Aorta (tissue), 5 donors: ENCODE measurements at regions not wholly inside any gene's neighbourhood (a gene's known extent, or its start where the extent isn't known, plus 50 kb on each side); places are given as distances from the start of the nearest gene placed in this dataset.

ENCODE experiments used
- ATAC-seq: fragments of 200-7000 bp; cut with Tn5 transposase; one replicate; pipeline ENCODE4 v1.9.1; 2022; ENCODE audit warnings: moderate library complexity; ENCODE audit not compliant: low FRiP score
- DNase-seq, 2 donors: peaks; one replicate each; pipeline ENCODE4 v3.0.0-alpha.2; 2020
- H3K27ac ChIP-seq, 2 donors: one replicate each; pipeline ENCODE4 v1.5.1; 2013; ENCODE audit warnings: low read length in 2 of 2, mild to moderate bottlenecking in 2 of 2, moderate library complexity in 2 of 2, control low read depth in 1 of 2, inconsistent platforms in 1 of 2, low read depth in 1 of 2
- H3K27me3 ChIP-seq, 2 donors: one replicate each; pipeline ENCODE4 v1.6.1; 2013; ENCODE audit warnings: control low read depth in 1 of 2, low read length in 1 of 2, mild to moderate bottlenecking in 1 of 2, moderate library complexity in 1 of 2; ENCODE audit not compliant: insufficient read depth in 2 of 2, control insufficient read depth in 1 of 2
- H3K36me3 ChIP-seq, 2 donors: one replicate each; pipeline ENCODE4 v1.6.1; 2013; ENCODE audit warnings: control low read depth in 1 of 2, low read length in 1 of 2, mild to moderate bottlenecking in 1 of 2; ENCODE audit not compliant: insufficient read depth in 2 of 2, control insufficient read depth in 1 of 2
- H3K4me1 ChIP-seq, 2 donors: one replicate each; pipeline ENCODE4 v1.6.1; 2013; ENCODE audit warnings: low read length in 2 of 2, control low read depth in 1 of 2, mild to moderate bottlenecking in 1 of 2, moderate library complexity in 1 of 2; ENCODE audit not compliant: insufficient read depth in 2 of 2, control insufficient read depth in 1 of 2
- H3K4me3 ChIP-seq, 2 donors: one replicate each; pipeline ENCODE4 v1.5.1; 2013; ENCODE audit warnings: low read length in 2 of 2, control low read depth in 1 of 2, mild to moderate bottlenecking in 1 of 2
- H3K9me3 ChIP-seq: one replicate; pipeline ENCODE4 v1.6.1; 2013; ENCODE audit warnings: mild to moderate bottlenecking, low read length; ENCODE audit not compliant: control insufficient read depth
- WGBS, 2 donors: extraction: QIAGEN DNeasy Blood & Tissue Kit; methylation state at CpG; one replicate each; pipeline ENCODE4 v1.1.7; 2013; 5-methylcytosine and 5-hydroxymethylcytosine counted together
- intact Hi-C, 2 donors: fragments of 100-400 bp; cut with DNase I; formaldehyde crosslinking; loops; one replicate each; pipeline versions ENCODE4 v1.14.2 to v1.15.0; 2022
- donor health status: healthy with polysubstance abuse.
- donor health status: Bipolar disorder and iron deficiency.
- donor health status: DM: no; HTN: no; CAD: no.
- donor health status: DM: no; HTN: no; CAD: no.
- donor health status: DM: yes; HTN: yes; CAD: no.

DNA sequence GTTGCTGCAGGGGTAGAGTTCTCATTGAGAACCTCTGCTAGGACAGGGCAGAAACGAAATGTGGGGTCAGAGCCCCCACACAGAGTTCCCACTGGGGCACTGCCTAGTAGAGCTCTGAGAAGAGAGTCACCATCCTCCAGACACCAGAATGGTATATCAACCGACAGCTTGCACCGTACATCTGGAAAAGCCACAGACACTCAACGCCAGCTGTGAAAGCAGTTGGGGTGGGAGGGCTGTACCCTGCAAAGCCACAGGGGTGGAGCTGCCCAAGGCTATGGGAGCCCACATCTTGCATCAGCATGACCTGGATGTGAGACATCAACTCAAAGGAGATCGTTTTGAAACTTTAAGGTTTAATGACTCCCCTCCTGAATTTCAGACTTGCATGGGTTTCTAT, 284.0 kb upstream of the DEPDC1 start:
- Histone ChIP-seq H3K4me1 (no peaks in the 10 kb centered on the region), H3K27ac (no peak overlapping the region), H3K36me3 (no peaks in the 10 kb centered on the region), H3K4me3 (no peak overlapping the region), H3K27me3 (no peaks in the 10 kb centered on the region), H3K9me3 (peaks cover 4% of the 10 kb centered on the region)
- 56 to 58% methylated on average over 5 of the region's 5 CpGs for WGBS, 2 donors
- no peak for DNase-seq
- ATAC-seq, result no peak
- intact Hi-C loops, result no loop called here

DNA sequence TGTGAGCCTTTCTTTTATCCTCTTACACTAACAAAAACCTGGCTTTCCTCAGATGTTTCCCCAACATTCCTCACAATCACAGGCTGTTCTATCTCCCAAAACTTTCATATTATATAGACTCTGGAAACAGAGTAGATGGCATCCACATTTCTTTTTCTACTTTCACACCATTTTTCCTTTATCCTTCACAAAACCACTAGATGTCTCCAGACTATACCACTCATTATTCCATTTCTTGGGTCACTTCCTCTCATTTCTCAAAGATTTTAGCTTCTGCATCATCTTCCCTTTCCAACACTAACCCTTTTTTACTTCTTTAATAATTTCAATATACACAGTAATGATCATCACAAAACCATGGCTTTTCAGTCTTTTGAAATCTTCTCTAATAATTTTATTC, 286.0 kb upstream of the DEPDC1 start:
- Histone ChIP-seq H3K9me3 (peaks cover 4% of the 10 kb centered on the region), H3K4me3 (no peak overlapping the region), H3K27me3 (no peaks in the 10 kb centered on the region), H3K36me3 (no peaks in the 10 kb centered on the region), H3K27ac (no peak overlapping the region), H3K4me1 (no peaks in the 10 kb centered on the region)
- intact Hi-C loops, result no loop called here
- ATAC-seq (no peak), DNase-seq (no peak)

GRCh38 chr1:68785328-68785727, 288.4 kb upstream of the DEPDC1 start:
- Histone ChIP-seq H3K27ac (no peak overlapping the region), H3K9me3 (peaks cover 4% of the 10 kb centered on the region), H3K27me3 (no peaks in the 10 kb centered on the region), H3K4me1 (no peaks in the 10 kb centered on the region), H3K4me3 (no peak overlapping the region), H3K36me3 (no peaks in the 10 kb centered on the region)
- DNase-seq, result no peak
- ATAC-seq, result no peak
- intact Hi-C loops, result no loop called here
- 46 to 47% methylated on average over 2 of the region's 2 CpGs for WGBS, 2 donors

DNA sequence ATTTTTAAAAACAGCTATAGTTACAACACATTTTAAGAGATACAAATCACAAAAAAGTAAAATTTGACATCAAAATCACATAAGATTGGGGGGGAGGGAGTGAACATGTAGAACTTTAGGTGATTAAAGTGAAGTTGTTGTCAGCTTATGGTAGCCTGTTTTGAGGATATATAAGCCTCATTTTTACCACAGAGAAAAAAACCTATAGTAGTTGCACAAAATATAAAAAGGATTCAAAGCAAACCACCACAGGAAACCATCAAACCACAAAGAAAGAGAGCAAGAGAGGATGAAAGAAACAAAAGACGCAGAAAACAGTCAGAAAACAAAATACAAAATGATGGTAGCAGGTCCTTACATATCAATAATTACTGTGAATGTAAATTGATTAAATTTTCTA, 291.9 kb upstream of the DEPDC1 start:
- 93 to 95% methylated on average over 1 of the region's 1 CpG for WGBS, 2 donors
- ATAC-seq, result no peak
- H3K36me3 ChIP-seq, result no peaks in the 10 kb centered on the region
- no peaks in the 10 kb centered on the region for H3K27me3 ChIP-seq
- no peak for DNase-seq
- no peak overlapping the region for H3K4me3 ChIP-seq
- H3K9me3 ChIP-seq, result no peaks in the 10 kb centered on the region
- no peaks in the 10 kb centered on the region for H3K4me1 ChIP-seq
- intact Hi-C loops, result no loop called here
- no peak overlapping the region for H3K27ac ChIP-seq

GRCh38 chr1:68791800-68792199, 294.9 kb upstream of the DEPDC1 start:
- Histone ChIP-seq H3K36me3 (no peaks in the 10 kb centered on the region), H3K27ac (no peak overlapping the region), H3K4me3 (no peak overlapping the region), H3K9me3 (no peaks in the 10 kb centered on the region), H3K27me3 (no peaks in the 10 kb centered on the region), H3K4me1 (no peaks in the 10 kb centered on the region)
- 97 to 98% methylated on average over 3 of the region's 3 CpGs for WGBS, 2 donors
- ATAC-seq, result no peak
- intact Hi-C loops, result no loop called here
- no peak for DNase-seq

DNA sequence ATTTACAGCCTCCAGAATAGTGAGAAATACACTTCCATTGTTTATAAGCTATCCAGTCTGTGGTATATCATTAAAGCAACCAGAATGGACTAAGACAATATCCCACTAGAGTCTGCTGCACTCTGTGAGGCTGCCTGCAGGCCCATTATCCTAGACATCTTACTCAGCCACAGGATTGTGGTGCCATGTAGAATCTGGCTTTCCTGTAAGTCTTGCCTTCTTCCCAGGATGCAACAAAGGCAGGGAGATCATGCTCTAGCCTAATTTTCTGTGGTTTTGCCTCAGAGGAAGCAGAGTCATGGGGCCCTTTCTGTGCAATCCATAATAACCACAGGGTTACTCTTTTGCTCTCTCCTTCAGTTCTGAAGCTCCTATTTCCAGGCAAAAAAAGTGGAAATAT, 299.1 kb upstream of the DEPDC1 start:
- no peak for DNase-seq
- Histone ChIP-seq H3K36me3 (no peaks in the 10 kb centered on the region), H3K27me3 (no peaks in the 10 kb centered on the region), H3K9me3 (no peaks in the 10 kb centered on the region), H3K4me1 (no peaks in the 10 kb centered on the region), H3K27ac (no peak overlapping the region), H3K4me3 (no peak overlapping the region)
- no peak for ATAC-seq
- intact Hi-C loops, result no loop called here

DNA sequence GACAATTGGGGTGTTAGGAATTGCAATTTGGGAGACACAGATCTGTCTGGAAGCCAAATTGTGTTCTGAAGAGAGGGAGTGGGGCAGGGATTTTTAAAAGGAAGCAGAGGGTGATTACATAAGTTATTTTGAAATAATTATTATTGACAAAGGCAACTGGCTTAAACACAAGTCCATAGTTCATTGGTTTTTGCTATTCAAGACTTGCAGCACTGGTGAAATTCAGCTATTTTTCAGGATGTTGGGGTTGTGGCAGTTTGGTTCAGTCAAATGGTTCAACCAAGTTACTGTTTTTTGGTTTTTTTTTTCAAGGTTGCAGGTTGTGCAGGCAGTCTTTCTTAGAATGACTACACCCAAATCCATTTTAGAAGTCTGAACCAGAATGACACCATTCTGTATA, 300.0 kb upstream of the DEPDC1 start:
- no peaks in the 10 kb centered on the region for H3K27me3 ChIP-seq
- H3K9me3 ChIP-seq, result no peaks in the 10 kb centered on the region
- no peaks in the 10 kb centered on the region for H3K36me3 ChIP-seq
- no peak overlapping the region for H3K27ac ChIP-seq
- no peaks in the 10 kb centered on the region for H3K4me1 ChIP-seq
- intact Hi-C loops, result no loop called here
- DNase-seq, result no peak
- ATAC-seq, result no peak
- H3K4me3 ChIP-seq, result no peak overlapping the region

- Histone ChIP-seq H3K4me1 (no peaks in the 10 kb centered on the region), H3K4me3 (no peak overlapping the region), H3K36me3 (no peaks in the 10 kb centered on the region), H3K27me3 (no peaks in the 10 kb centered on the region), H3K9me3 (no peaks in the 10 kb centered on the region), H3K27ac (no peak overlapping the region)
- intact Hi-C loops, result no loop called here
- 67 to 78% methylated on average over 1 of the region's 1 CpG for WGBS, 2 donors
- DNase-seq, result no peak
- no peak for ATAC-seq
These were observed 301.2 kb upstream of the DEPDC1 start for GRCh38 chr1:68798071-68798470.

- no peaks in the 10 kb centered on the region for H3K36me3 ChIP-seq
- H3K9me3 ChIP-seq, result no peaks in the 10 kb centered on the region
- DNase-seq, result no peak
- no peak overlapping the region for H3K27ac ChIP-seq
- no peak overlapping the region for H3K4me3 ChIP-seq
- H3K27me3 ChIP-seq, result no peaks in the 10 kb centered on the region
- no peak for ATAC-seq
- H3K4me1 ChIP-seq, result no peaks in the 10 kb centered on the region
- intact Hi-C loops, result no loop called here
These were observed 302.2 kb upstream of the DEPDC1 start for GRCh38 chr1:68799096-68799495.

- DNase-seq (no peak), ATAC-seq (no peak)
- Histone ChIP-seq H3K4me3 (no peak overlapping the region), H3K9me3 (no peaks in the 10 kb centered on the region), H3K4me1 (no peaks in the 10 kb centered on the region), H3K27ac (no peak overlapping the region), H3K27me3 (no peaks in the 10 kb centered on the region), H3K36me3 (no peaks in the 10 kb centered on the region)
- intact Hi-C loops, result no loop called here
- 90% methylated on average over 1 of the region's 1 CpG for WGBS, 2 donors
These were observed 303.3 kb upstream of the DEPDC1 start for GRCh38 chr1:68800182-68800581.
